Keratinocyte (primary cell): ENCODE measurements at regions not wholly inside any gene's neighbourhood (a gene's known extent, or its start where the extent isn't known, plus 50 kb on each side); places are given as distances from the start of the nearest gene placed in this dataset.

ENCODE experiments used
- DNase-seq: peaks from one replicate; pipeline ENCODE4 v3.0.0-alpha.2; 2011; ENCODE audit warnings: low read depth, missing footprints, low spot score
- FAIRE-seq: peaks from 2 replicates; lab custom pipeline; 2011; peaks lifted over from hg19 to GRCh38; lab: Jason Lieb, UNC
- H2AFZ ChIP-seq: 2 replicates; pipeline ENCODE4 v1.6.0; 2012; ENCODE audit warnings: low read length, control low read depth, inconsistent platforms; ENCODE audit not compliant: control insufficient read depth
- H3K27ac ChIP-seq: 2 replicates; pipeline ENCODE4 v1.5.1; 2011; ENCODE audit warnings: low read length; ENCODE audit not compliant: control insufficient read depth, insufficient read depth
- H3K27me3 ChIP-seq: 3 replicates; pipeline ENCODE4 v1.6.0; 2011; ENCODE audit warnings: low read length; ENCODE audit not compliant: control insufficient read depth, insufficient read depth; ENCODE audit errors: extremely low read depth
- H3K36me3 ChIP-seq, 2 experiments: 2 replicates in 1 of 2; 3 replicates in 1 of 2; pipeline ENCODE4 v1.5.1; 2011; ENCODE audit warnings: low read length in 2 of 2, mild to moderate bottlenecking in 1 of 2; ENCODE audit not compliant: control insufficient read depth in 2 of 2, insufficient read depth in 2 of 2; ENCODE audit errors: extremely low read depth in 1 of 2
- H3K4me1 ChIP-seq: 3 replicates; pipeline ENCODE4 v1.5.1; 2011; ENCODE audit warnings: low read length; ENCODE audit not compliant: control insufficient read depth, insufficient read depth; ENCODE audit errors: extremely low read depth
- H3K4me2 ChIP-seq: 3 replicates; pipeline ENCODE4 v1.6.0; 2011; ENCODE audit warnings: low read depth, low read length; ENCODE audit not compliant: control insufficient read depth, insufficient read depth; ENCODE audit errors: extremely low read depth
- H3K4me3 ChIP-seq, 3 experiments: fragments of 200-600 bp in 1 of 3; sonication (generic) in 1 of 3; 2 replicates in 2 of 3; 3 replicates in 1 of 3; pipeline ENCODE4 v1.5.1; 2011 to 2016; ENCODE audit warnings: low read length in 3 of 3, mild to moderate bottlenecking in 3 of 3, control low read depth in 2 of 3, inconsistent platforms in 1 of 3, low read depth in 1 of 3, mixed read lengths in 1 of 3, mixed run types in 1 of 3, moderate library complexity in 1 of 3; ENCODE audit not compliant: control insufficient read depth in 2 of 3, insufficient read depth in 2 of 3; ENCODE audit errors: extremely low read depth in 1 of 3
- H3K79me2 ChIP-seq: 2 replicates; pipeline ENCODE4 v1.6.0; 2012; ENCODE audit warnings: low read length; ENCODE audit not compliant: control insufficient read depth, insufficient read depth
- H3K9ac ChIP-seq: 3 replicates; pipeline ENCODE4 v1.6.0; 2011; ENCODE audit warnings: low read length; ENCODE audit not compliant: control insufficient read depth, insufficient read depth; ENCODE audit errors: extremely low read depth
- H3K9me1 ChIP-seq: 3 replicates; pipeline ENCODE4 v1.6.0; 2011; ENCODE audit warnings: low read length; ENCODE audit not compliant: control insufficient read depth, insufficient read depth; ENCODE audit errors: extremely low read depth
- H3K9me3 ChIP-seq: 2 replicates; pipeline ENCODE4 v1.5.1; 2012; ENCODE audit warnings: low read depth, low read length; ENCODE audit not compliant: control insufficient read depth
- H4K20me1 ChIP-seq: 3 replicates; pipeline ENCODE4 v1.6.0; 2011; ENCODE audit warnings: low read length; ENCODE audit not compliant: control insufficient read depth, insufficient read depth; ENCODE audit errors: extremely low read depth
- EZH2 ChIP-seq: IDR thresholded peaks from one replicate; pipeline ENCODE4 v1.6.1; 2012; ENCODE audit warnings: inconsistent platforms, mild to moderate bottlenecking, low read length, moderate library complexity
- dilution Hi-C: fragments of 300-500 bp; cut with MboI; formaldehyde crosslinking; loops from one replicate; pipeline ENCODE4 v1.7.0; 2020; ENCODE audit warnings: low sequenced_read_pairs; ENCODE audit not compliant: extremely low pct_ligation_motif_present
- TF ChIP-seq, protein P1 (sequence below), 3 experiments: IDR thresholded peaks in 1 of 3; conservative IDR thresholded peaks in 1 of 3; optimal IDR thresholded peaks in 1 of 3; 2 replicates in 2 of 3; 3 replicates in 1 of 3; pipeline versions ENCODE3 to v1.5.1; 2011; ENCODE audit warnings: low read length in 3 of 3, mild to moderate bottlenecking in 3 of 3, moderate library complexity in 2 of 3, control low read depth in 1 of 3, inconsistent platforms in 1 of 3; ENCODE audit not compliant: insufficient read depth in 2 of 3; ENCODE audit errors: extremely low read depth in 1 of 3

DNA sequence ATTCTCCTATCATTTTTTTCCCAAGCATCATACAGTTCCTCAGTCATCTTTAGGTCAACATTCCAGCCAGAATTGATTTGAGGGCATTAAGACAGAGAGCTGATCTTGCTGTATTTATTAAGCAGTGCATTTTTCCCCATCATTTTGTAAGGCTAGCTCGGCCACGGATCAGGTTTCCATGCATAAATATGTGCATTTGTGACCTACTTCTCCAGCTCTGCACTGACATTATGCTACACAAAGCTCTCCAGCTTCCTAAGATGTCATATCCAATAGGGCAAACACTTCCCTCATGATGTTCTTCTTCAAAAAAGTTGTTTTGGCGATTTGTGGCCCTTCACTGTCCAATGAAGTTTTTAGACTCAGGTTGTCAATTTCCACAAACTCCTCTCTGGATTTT lies 202.6 kb downstream of the C7orf25 start:
- no peak for DNase-seq
- Histone ChIP-seq H3K9ac (no peak overlapping the region), H3K27me3 (no peaks in the 10 kb centered on the region), H3K27ac (no peak overlapping the region), H4K20me1 (no peaks in the 10 kb centered on the region), H3K4me1 (no peaks in the 10 kb centered on the region), H3K79me2 (no peaks in the 10 kb centered on the region), H3K9me1 (no peaks in the 10 kb centered on the region), H3K4me2 (no peak overlapping the region), H3K36me3 (no peaks in the 10 kb centered on the region), H3K9me3 (no peaks in the 10 kb centered on the region), H2AFZ (no peak overlapping the region), H3K4me3 (no peak overlapping the region)
- no peak for FAIRE-seq
- dilution Hi-C loops, result no loop called here
- TF ChIP-seq EZH2, result no peak
- TF ChIP-seq, protein P1, sequence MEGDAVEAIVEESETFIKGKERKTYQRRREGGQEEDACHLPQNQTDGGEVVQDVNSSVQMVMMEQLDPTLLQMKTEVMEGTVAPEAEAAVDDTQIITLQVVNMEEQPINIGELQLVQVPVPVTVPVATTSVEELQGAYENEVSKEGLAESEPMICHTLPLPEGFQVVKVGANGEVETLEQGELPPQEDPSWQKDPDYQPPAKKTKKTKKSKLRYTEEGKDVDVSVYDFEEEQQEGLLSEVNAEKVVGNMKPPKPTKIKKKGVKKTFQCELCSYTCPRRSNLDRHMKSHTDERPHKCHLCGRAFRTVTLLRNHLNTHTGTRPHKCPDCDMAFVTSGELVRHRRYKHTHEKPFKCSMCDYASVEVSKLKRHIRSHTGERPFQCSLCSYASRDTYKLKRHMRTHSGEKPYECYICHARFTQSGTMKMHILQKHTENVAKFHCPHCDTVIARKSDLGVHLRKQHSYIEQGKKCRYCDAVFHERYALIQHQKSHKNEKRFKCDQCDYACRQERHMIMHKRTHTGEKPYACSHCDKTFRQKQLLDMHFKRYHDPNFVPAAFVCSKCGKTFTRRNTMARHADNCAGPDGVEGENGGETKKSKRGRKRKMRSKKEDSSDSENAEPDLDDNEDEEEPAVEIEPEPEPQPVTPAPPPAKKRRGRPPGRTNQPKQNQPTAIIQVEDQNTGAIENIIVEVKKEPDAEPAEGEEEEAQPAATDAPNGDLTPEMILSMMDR (optimal IDR thresholded peaks at IDR 0.05 in 1 of 3, IDR thresholded peaks at IDR 0.05 in 1 of 3, conservative IDR thresholded peaks at IDR 0.05 in 1 of 3; ENCODE audit: extremely low read depth in 1 of 3, insufficient read depth in 2 of 3, low read length in 3 of 3), result no peak

DNA sequence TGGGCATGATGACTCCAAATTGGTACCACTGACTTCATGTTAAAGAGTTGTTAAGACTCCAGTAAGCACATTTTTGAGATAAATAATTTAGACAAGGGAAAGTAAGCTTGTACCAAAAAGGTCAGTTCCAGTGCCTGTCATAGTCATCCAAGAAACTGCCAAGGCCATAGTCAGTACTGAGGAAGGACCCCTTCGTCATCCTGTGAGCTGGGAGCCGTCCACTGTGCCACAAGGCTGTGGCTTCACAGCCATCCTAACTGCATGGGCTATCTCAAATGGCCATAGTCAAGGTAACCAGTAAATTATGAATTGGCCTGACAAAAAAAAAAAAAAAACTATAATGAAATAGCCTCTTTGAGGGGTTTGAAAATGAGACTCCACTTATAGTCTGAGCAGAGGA lies 207.2 kb downstream of the C7orf25 start:
- Histone ChIP-seq H3K9me3 (no peaks in the 10 kb centered on the region), H3K36me3 (no peaks in the 10 kb centered on the region), H3K27ac (no peak overlapping the region), H3K4me1 (no peaks in the 10 kb centered on the region), H2AFZ (no peak overlapping the region), H3K4me3 (no peak overlapping the region), H3K9ac (no peak overlapping the region), H3K27me3 (no peaks in the 10 kb centered on the region), H3K9me1 (no peaks in the 10 kb centered on the region), H3K4me2 (no peak overlapping the region), H4K20me1 (no peaks in the 10 kb centered on the region), H3K79me2 (no peaks in the 10 kb centered on the region)
- dilution Hi-C loops, result no loop called here
- FAIRE-seq, result no peak
- TF ChIP-seq EZH2, result no peak
- TF ChIP-seq, protein P1 (optimal IDR thresholded peaks at IDR 0.05 in 1 of 3, IDR thresholded peaks at IDR 0.05 in 1 of 3, conservative IDR thresholded peaks at IDR 0.05 in 1 of 3; ENCODE audit: extremely low read depth in 1 of 3, insufficient read depth in 2 of 3, low read length in 3 of 3), result no peak
- DNase-seq, result no peak
